ENCODE measurements at regions not wholly inside any gene's neighbourhood (a gene's known extent, or its start where the extent isn't known, plus 50 kb on each side); places are given as distances from the start of the nearest gene placed in this dataset.

GRCh38 chr14:53304726-53305381, 151.7 kb upstream of the DDHD1 start:
- Histone ChIP-seq H3K4me1 (ENCODE audit: control insufficient read depth in 1 of 2, insufficient read depth in 2 of 2, low read depth in 1 of 2, low read length in 1 of 2) (peaks cover 0 to 3% of the 10 kb centered on the region in 2 experiments; a peak in 1 of 4 replicates), H3K9me2 (no peaks in the 10 kb centered on the region), H3F3A (replicated peaks; ENCODE audit: insufficient read depth) (no peaks in the 10 kb centered on the region), H3K27me3 (ENCODE audit: insufficient read depth) (no peaks in the 10 kb centered on the region), H2AFZ (ENCODE audit: low read depth) (no peak overlapping the region), H3K9ac (no peak overlapping the region), H3K4me3 (ENCODE audit: low read depth in 2 of 2, low read length in 1 of 2) (no peak overlapping the region), H4K20me1 (ENCODE audit: insufficient read depth) (no peaks in the 10 kb centered on the region), H3K27ac (ENCODE audit: low read depth in 2 of 2, low read length in 1 of 2) (no peak overlapping the region), H3K79me2 (ENCODE audit: insufficient read depth) (no peaks in the 10 kb centered on the region), H3K9me3 (no peaks in the 10 kb centered on the region), H3K4me2 (no peak overlapping the region), H3K36me3 (replicated peaks in 1 of 2; ENCODE audit: control insufficient read depth in 1 of 2, insufficient read depth in 2 of 2, low read length in 1 of 2) (no peaks in the 10 kb centered on the region)
- ChIA-PET POLR2A (no interaction called here), CTCF (interaction anchor here (0.9 to 4.4 kb wide), 16 partner anchors 9 to 1043 kb away, joined by 3 to 51 read pairs (median 4); no protein-coding TSS in a partner anchor)
- no peak for DNase-seq
- 86% methylated on average over 2 of the region's 3 CpGs for WGBS (ENCODE audit: low lambda C conversion rate)
- TF ChIP-seq MAX (IDR thresholded peaks at IDR 0.05; ENCODE audit: low read depth) (no peak), FOSL2 (IDR thresholded peaks at IDR 0.05; ENCODE audit: borderline replicate concordance, low read depth) (no peak), FOXM1 (IDR thresholded peaks at IDR 0.05; ENCODE audit: low read depth) (no peak), RAD21 (IDR thresholded peaks at IDR 0.05; ENCODE audit: low read length) (no peak), FOXJ3 (CRISPR knock-in tag; IDR thresholded peaks at IDR 0.05) (no peak), SMC3 (IDR thresholded peaks at IDR 0.05; ENCODE audit: low read depth, low read length) (no peak), POLR2AphosphoS5 (IDR thresholded peaks at IDR 0.05; ENCODE audit: low read depth, low read length) (no peak), EP300 (IDR thresholded peaks at IDR 0.05; ENCODE audit: borderline replicate concordance in 1 of 2, low read depth in 1 of 2, low read length in 1 of 2) (no peak), USF1 (IDR thresholded peaks at IDR 0.05; ENCODE audit: borderline replicate concordance, low read depth) (no peak), EZH2phosphoT487 (IDR thresholded peaks at IDR 0.05; ENCODE audit: borderline replicate concordance, low read depth) (no peak), ELF1 (IDR thresholded peaks at IDR 0.05) (no peak), GATA2 (CRISPR knock-in tag; IDR thresholded peaks at IDR 0.05) (no peak)
- TF ChIP-seq, protein P1, sequence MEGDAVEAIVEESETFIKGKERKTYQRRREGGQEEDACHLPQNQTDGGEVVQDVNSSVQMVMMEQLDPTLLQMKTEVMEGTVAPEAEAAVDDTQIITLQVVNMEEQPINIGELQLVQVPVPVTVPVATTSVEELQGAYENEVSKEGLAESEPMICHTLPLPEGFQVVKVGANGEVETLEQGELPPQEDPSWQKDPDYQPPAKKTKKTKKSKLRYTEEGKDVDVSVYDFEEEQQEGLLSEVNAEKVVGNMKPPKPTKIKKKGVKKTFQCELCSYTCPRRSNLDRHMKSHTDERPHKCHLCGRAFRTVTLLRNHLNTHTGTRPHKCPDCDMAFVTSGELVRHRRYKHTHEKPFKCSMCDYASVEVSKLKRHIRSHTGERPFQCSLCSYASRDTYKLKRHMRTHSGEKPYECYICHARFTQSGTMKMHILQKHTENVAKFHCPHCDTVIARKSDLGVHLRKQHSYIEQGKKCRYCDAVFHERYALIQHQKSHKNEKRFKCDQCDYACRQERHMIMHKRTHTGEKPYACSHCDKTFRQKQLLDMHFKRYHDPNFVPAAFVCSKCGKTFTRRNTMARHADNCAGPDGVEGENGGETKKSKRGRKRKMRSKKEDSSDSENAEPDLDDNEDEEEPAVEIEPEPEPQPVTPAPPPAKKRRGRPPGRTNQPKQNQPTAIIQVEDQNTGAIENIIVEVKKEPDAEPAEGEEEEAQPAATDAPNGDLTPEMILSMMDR (IDR thresholded peaks at IDR 0.05), result no peak
- TF ChIP-seq, protein P2, sequence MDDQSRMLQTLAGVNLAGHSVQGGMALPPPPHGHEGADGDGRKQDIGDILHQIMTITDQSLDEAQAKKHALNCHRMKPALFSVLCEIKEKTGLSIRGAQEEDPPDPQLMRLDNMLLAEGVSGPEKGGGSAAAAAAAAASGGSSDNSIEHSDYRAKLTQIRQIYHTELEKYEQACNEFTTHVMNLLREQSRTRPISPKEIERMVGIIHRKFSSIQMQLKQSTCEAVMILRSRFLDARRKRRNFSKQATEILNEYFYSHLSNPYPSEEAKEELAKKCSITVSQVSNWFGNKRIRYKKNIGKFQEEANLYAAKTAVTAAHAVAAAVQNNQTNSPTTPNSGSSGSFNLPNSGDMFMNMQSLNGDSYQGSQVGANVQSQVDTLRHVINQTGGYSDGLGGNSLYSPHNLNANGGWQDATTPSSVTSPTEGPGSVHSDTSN (IDR thresholded peaks at IDR 0.05), result no peak
- TF ChIP-seq, protein P3, sequence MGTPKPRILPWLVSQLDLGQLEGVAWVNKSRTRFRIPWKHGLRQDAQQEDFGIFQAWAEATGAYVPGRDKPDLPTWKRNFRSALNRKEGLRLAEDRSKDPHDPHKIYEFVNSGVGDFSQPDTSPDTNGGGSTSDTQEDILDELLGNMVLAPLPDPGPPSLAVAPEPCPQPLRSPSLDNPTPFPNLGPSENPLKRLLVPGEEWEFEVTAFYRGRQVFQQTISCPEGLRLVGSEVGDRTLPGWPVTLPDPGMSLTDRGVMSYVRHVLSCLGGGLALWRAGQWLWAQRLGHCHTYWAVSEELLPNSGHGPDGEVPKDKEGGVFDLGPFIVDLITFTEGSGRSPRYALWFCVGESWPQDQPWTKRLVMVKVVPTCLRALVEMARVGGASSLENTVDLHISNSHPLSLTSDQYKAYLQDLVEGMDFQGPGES (IDR thresholded peaks at IDR 0.05; ENCODE audit: low read depth, low read length), result no peak
- TF ChIP-seq, protein P4, sequence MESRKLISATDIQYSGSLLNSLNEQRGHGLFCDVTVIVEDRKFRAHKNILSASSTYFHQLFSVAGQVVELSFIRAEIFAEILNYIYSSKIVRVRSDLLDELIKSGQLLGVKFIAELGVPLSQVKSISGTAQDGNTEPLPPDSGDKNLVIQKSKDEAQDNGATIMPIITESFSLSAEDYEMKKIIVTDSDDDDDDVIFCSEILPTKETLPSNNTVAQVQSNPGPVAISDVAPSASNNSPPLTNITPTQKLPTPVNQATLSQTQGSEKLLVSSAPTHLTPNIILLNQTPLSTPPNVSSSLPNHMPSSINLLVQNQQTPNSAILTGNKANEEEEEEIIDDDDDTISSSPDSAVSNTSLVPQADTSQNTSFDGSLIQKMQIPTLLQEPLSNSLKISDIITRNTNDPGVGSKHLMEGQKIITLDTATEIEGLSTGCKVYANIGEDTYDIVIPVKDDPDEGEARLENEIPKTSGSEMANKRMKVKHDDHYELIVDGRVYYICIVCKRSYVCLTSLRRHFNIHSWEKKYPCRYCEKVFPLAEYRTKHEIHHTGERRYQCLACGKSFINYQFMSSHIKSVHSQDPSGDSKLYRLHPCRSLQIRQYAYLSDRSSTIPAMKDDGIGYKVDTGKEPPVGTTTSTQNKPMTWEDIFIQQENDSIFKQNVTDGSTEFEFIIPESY (IDR thresholded peaks at IDR 0.05; ENCODE audit: borderline replicate concordance, low read depth), result no peak
